G401.6 (cell line): ENCODE measurements at regions not wholly inside any gene's neighbourhood (a gene's known extent, or its start where the extent isn't known, plus 50 kb on each side); places are given as distances from the start of the nearest gene placed in this dataset.

Experiments used
- FAIRE-seq: peaks from 2 replicates; lab custom pipeline; 2012; peaks lifted over from hg19 to GRCh38; lab: Jason Lieb, UNC

- FAIRE-seq = no peak
These were observed 414.3 kb downstream of the MEIS1 start for GRCh38 chr2:66849153-66849755.

GRCh38 chr2:66850376-66850775 is 415.5 kb downstream of the MEIS1 start:
- no peak for FAIRE-seq

- FAIRE-seq = no peak
These were observed 416.5 kb downstream of the MEIS1 start for GRCh38 chr2:66851449-66851872.

GRCh38 chr2:66852953-66853352 is 418.0 kb downstream of the MEIS1 start:
- no peak for FAIRE-seq

GRCh38 chr2:66853585-66853984 is 418.7 kb downstream of the MEIS1 start:
- FAIRE-seq = no peak

GRCh38 chr2:66854298-66854697 is 419.4 kb downstream of the MEIS1 start:
- no peak for FAIRE-seq

- FAIRE-seq = no peak
These were observed 428.1 kb downstream of the MEIS1 start for GRCh38 chr2:66862885-66863650.

- no peak for FAIRE-seq
These were observed 430.2 kb downstream of the MEIS1 start for GRCh38 chr2:66865161-66865560.

GRCh38 chr2:66866331-66867062 is 431.6 kb downstream of the MEIS1 start:
- FAIRE-seq = no peak

- FAIRE-seq = no peak
These were observed 432.1 kb downstream of the MEIS1 start for GRCh38 chr2:66867063-66867441.

GRCh38 chr2:66869076-66869475 is 434.2 kb downstream of the MEIS1 start:
- no peak for FAIRE-seq

GRCh38 chr2:66872081-66872985 is 437.4 kb downstream of the MEIS1 start:
- no peak for FAIRE-seq

- FAIRE-seq = no peak
These were observed 438.2 kb downstream of the MEIS1 start for GRCh38 chr2:66872986-66873754.

- no peak for FAIRE-seq
These were observed 439.5 kb downstream of the MEIS1 start for GRCh38 chr2:66874411-66874810.

- FAIRE-seq = no peak
These were observed 441.1 kb downstream of the MEIS1 start for GRCh38 chr2:66875941-66876462.

GRCh38 chr2:66885775-66886383 is 451.0 kb downstream of the MEIS1 start:
- no peak for FAIRE-seq

GRCh38 chr2:66888246-66888645 is 453.3 kb downstream of the MEIS1 start:
- no peak for FAIRE-seq

GRCh38 chr2:66888791-66889631 is 454.1 kb downstream of the MEIS1 start:
- FAIRE-seq = no peak

GRCh38 chr2:66889632-66889882 is 454.6 kb downstream of the MEIS1 start:
- no peak for FAIRE-seq

GRCh38 chr2:66890166-66890742 is 455.3 kb downstream of the MEIS1 start:
- no peak for FAIRE-seq
